ENCODE measurements at regions not wholly inside any gene's neighbourhood (a gene's known extent, or its start where the extent isn't known, plus 50 kb on each side); places are given as distances from the start of the nearest gene placed in this dataset.

DNA sequence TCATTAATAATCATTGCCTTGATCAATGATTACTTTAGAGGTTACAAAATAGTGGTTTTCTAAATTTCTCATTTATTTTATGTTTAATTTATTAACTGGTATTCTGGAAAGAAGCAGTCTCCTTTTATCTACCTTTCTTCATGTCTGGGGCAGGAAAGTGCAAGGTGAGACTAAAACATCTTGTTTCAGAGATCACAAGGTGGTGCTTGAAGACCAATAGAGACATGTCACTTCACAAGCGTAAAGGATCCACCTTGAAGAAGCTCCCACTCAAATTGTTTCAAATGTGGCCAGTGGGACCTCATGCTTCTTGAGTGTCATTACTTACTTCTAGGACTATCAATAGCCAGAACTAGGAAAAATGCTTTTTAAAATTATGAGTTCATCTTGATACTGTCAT is 1568.7 kb downstream of the RPA4 start:
- no peak overlapping the region for H3K27ac ChIP-seq
- H3K4me3 ChIP-seq = no peak overlapping the region
- no peak overlapping the region for H3K9ac ChIP-seq (ENCODE audit: low read depth in 2 of 2, low read length in 2 of 2)
- no peaks in the 10 kb centered on the region for H3K9me3 ChIP-seq
- TF ChIP-seq CTCF (IDR thresholded peaks at IDR 0.05) = no peak
- intact Hi-C loops (cut with DNase I) = no loop called here
- H3K27me3 ChIP-seq = no peaks in the 10 kb centered on the region
- H3K36me3 ChIP-seq = no peaks in the 10 kb centered on the region
- no peak for DNase-seq
- H3K4me1 ChIP-seq = no peaks in the 10 kb centered on the region

GRCh38 chrX:98459669-98460068 is 1576.0 kb downstream of the RPA4 start:
- Histone ChIP-seq H3K36me3 (no peaks in the 10 kb centered on the region), H3K9me3 (no peaks in the 10 kb centered on the region), H3K27me3 (no peaks in the 10 kb centered on the region), H3K27ac (no peak overlapping the region), H3K9ac (ENCODE audit: low read depth in 2 of 2, low read length in 2 of 2) (no peak overlapping the region), H3K4me3 (no peak overlapping the region), H3K4me1 (no peaks in the 10 kb centered on the region)
- DNase-seq = no peak
- no peak for TF ChIP-seq CTCF (IDR thresholded peaks at IDR 0.05)
- intact Hi-C loops (cut with DNase I) = no loop called here

DNA sequence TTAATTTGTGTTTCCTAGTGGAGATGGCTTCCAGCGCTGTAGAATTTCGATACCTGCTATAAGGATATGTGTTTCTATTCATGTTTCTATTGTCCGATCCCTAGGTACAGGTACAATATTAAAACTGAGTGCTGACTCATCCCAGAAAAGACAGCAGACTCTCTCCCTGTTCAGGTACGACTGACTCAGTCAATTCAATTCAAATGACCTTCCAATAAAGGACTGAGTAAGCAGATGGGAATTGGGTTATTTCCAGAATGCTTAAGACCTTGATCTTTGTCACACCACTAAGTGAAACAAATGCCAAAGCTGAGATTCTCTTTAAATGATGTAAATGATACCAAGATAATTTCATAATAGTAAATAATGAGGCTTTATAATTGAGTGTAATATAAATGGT is 1596.9 kb downstream of the RPA4 start:
- no peak for TF ChIP-seq CTCF (IDR thresholded peaks at IDR 0.05)
- no peaks in the 10 kb centered on the region for H3K36me3 ChIP-seq
- no peak for DNase-seq
- H3K9ac ChIP-seq (ENCODE audit: low read depth in 2 of 2, low read length in 2 of 2) = no peak overlapping the region
- H3K4me3 ChIP-seq = no peak overlapping the region
- H3K4me1 ChIP-seq = no peaks in the 10 kb centered on the region
- no peak overlapping the region for H3K27ac ChIP-seq
- H3K27me3 ChIP-seq = no peaks in the 10 kb centered on the region
- intact Hi-C loops (cut with DNase I) = no loop called here
- H3K9me3 ChIP-seq = no peaks in the 10 kb centered on the region

DNA sequence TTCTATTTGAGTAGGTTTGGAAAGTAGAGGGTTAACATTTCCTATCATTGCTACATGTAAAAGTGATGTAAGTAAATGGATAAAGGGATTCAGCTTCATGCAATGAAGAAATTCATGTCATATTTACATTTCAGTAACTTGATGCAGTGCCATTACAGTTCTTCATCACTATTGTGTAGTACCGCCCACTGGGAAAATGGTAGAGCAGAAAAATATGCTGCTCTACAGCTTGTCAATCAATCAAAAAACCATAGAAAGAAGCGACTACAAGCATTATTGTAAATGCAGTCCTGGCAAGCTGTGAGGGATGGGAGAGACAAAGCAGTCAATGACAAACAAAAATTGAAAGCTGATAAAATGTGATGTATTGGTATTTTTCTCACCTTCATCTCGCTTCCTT is 1597.9 kb downstream of the RPA4 start:
- intact Hi-C loops (cut with DNase I) = no loop called here
- TF ChIP-seq CTCF (IDR thresholded peaks at IDR 0.05) = no peak

DNA sequence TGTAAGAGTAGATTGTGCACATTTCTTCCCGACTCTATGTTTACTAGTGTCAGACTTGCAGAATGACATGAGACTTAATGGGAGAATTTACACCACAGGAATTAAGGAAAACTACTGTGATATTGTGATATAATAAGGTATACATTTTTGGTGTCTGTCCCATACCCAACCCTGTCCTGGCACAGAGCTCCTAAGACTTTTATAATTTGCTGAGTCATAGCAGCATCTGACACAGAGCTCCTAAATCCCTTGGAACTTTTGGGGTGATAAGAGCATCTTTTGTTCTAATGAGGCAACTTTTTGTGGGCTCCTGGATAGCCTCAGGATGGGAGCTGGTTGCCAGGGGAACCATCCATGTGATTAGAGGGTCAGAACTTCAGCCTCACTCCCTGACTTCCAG is 1607.0 kb downstream of the RPA4 start:
- intact Hi-C loops (cut with DNase I) = no loop called here
- TF ChIP-seq CTCF (IDR thresholded peaks at IDR 0.05) = no peak
- Histone ChIP-seq H3K9me3 (no peaks in the 10 kb centered on the region), H3K27me3 (no peaks in the 10 kb centered on the region), H3K9ac (ENCODE audit: low read depth in 2 of 2, low read length in 2 of 2) (no peak overlapping the region), H3K4me3 (no peak overlapping the region), H3K4me1 (no peaks in the 10 kb centered on the region), H3K36me3 (no peaks in the 10 kb centered on the region), H3K27ac (no peak overlapping the region)
- DNase-seq = no peak

More for the DNA sequence above, 1597.9 kb downstream of the RPA4 start:
- Histone ChIP-seq H3K27ac (no peak overlapping the region), H3K36me3 (no peaks in the 10 kb centered on the region), H3K9ac (ENCODE audit: low read depth in 2 of 2, low read length in 2 of 2) (no peak overlapping the region), H3K4me3 (no peak overlapping the region), H3K27me3 (no peaks in the 10 kb centered on the region), H3K9me3 (no peaks in the 10 kb centered on the region), H3K4me1 (no peaks in the 10 kb centered on the region)
- DNase-seq = no peak

- Histone ChIP-seq H3K27ac (no peak overlapping the region), H3K4me1 (no peaks in the 10 kb centered on the region), H3K9ac (ENCODE audit: low read depth in 2 of 2, low read length in 2 of 2) (no peak overlapping the region), H3K4me3 (no peak overlapping the region), H3K9me3 (no peaks in the 10 kb centered on the region), H3K27me3 (no peaks in the 10 kb centered on the region), H3K36me3 (no peaks in the 10 kb centered on the region)
- intact Hi-C loops (cut with DNase I) = no loop called here
- no peak for TF ChIP-seq CTCF (IDR thresholded peaks at IDR 0.05)
- no peak for DNase-seq
Observed at GRCh38 chrX:98501426-98501825, 1617.7 kb downstream of the RPA4 start.

All from colonic mucosa (tissue), 4 donors.